ENCODE measurements at regions not wholly inside any gene's neighbourhood (a gene's known extent, or its start where the extent isn't known, plus 50 kb on each side); places are given as distances from the start of the nearest gene placed in this dataset.

- no peak for DNase-seq (ENCODE audit: low read depth)
Observed at GRCh38 chr5:135120951-135121350, 86.9 kb upstream of the PITX1 start.

GRCh38 chr5:135119481-135119880 is 85.5 kb upstream of the PITX1 start:
- DNase-seq (ENCODE audit: low read depth), result no peak

GRCh38 chr5:135117590-135117989 is 83.6 kb upstream of the PITX1 start:
- no peak for DNase-seq (ENCODE audit: low read depth)

GRCh38 chr5:135116160-135116561 is 82.1 kb upstream of the PITX1 start:
- no peak for DNase-seq (ENCODE audit: low read depth)

- DNase-seq (ENCODE audit: low read depth), result no peak
Observed at GRCh38 chr5:135115591-135115990, 81.6 kb upstream of the PITX1 start.

- no peak for DNase-seq (ENCODE audit: low read depth)
Observed at GRCh38 chr5:135114759-135115158, 80.7 kb upstream of the PITX1 start.

GRCh38 chr5:135112008-135112725 is 78.1 kb upstream of the PITX1 start:
- DNase-seq (ENCODE audit: low read depth), result no peak

- DNase-seq (ENCODE audit: low read depth), result no peak
Observed at GRCh38 chr5:135110785-135111596, 77.0 kb upstream of the PITX1 start.

- DNase-seq (ENCODE audit: low read depth), result no peak
Observed at GRCh38 chr5:135108992-135109391, 75.0 kb upstream of the PITX1 start.

- no peak for DNase-seq (ENCODE audit: low read depth)
Observed at GRCh38 chr5:135108569-135108968, 74.5 kb upstream of the PITX1 start.

- no peak for DNase-seq (ENCODE audit: low read depth)
Observed at GRCh38 chr5:135107986-135108385, 74.0 kb upstream of the PITX1 start.

GRCh38 chr5:135106610-135107471 is 72.8 kb upstream of the PITX1 start:
- DNase-seq (ENCODE audit: low read depth), result no peak

- DNase-seq (ENCODE audit: low read depth), result no peak
Observed at GRCh38 chr5:135106136-135106535, 72.1 kb upstream of the PITX1 start.

GRCh38 chr5:135105105-135105484 is 71.1 kb upstream of the PITX1 start:
- no peak for DNase-seq (ENCODE audit: low read depth)

- no peak for DNase-seq (ENCODE audit: low read depth)
Observed at GRCh38 chr5:135103575-135103853, 69.5 kb upstream of the PITX1 start.

GRCh38 chr5:135102716-135103574 is 68.9 kb upstream of the PITX1 start:
- no peak for DNase-seq (ENCODE audit: low read depth)

- DNase-seq (ENCODE audit: low read depth), result no peak
Observed at GRCh38 chr5:135100431-135100830, 66.4 kb upstream of the PITX1 start.

- no peak for DNase-seq (ENCODE audit: low read depth)
Observed at GRCh38 chr5:135100011-135100410, 66.0 kb upstream of the PITX1 start.

- no peak for DNase-seq (ENCODE audit: low read depth)
Observed at GRCh38 chr5:135097390-135097789, 63.4 kb upstream of the PITX1 start.

- no peak for DNase-seq (ENCODE audit: low read depth)
Observed at GRCh38 chr5:135095871-135096270, 61.8 kb upstream of the PITX1 start.

GRCh38 chr5:135095052-135095715 is 61.2 kb upstream of the PITX1 start:
- DNase-seq (ENCODE audit: low read depth), result no peak
